ENCODE measurements at regions not wholly inside any gene's neighbourhood (a gene's known extent, or its start where the extent isn't known, plus 50 kb on each side); places are given as distances from the start of the nearest gene placed in this dataset.

DNA sequence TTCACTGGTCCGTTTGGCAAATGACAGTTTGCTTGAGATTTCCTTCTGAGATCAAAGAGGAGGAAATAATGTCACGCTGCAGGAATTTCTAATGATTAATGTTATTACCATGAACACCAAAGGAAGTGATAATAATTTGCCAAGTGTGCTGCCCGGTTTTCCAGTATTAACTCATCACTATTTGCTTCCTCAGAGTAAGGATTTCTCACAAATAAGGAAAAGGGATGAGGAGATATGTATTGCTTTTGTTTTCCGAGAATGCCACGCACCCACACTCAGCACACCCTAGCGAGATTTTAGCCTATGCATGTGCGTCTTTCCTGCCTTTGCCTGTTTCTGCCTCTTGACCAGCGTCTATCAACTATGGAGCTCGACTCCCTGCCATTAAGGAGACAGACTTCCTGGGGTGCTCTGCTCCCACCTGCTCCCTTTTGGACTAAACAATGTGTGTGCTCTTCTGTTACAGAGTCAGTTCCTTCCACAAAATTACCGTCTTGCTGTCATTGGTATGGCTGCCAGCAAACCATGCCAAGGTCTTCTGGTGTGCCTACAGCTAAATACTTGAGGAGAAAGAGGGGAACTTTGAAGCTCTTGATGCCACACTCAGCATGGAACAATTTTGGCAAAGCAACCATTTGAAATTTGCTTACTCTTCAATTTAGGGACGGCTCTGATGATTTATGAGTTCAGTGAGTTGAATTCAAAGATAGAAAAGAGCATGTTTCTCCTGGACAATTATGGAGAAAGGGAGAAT, 393.1 kb upstream of the ZFP42 start:
- Histone ChIP-seq H3K9ac (ENCODE audit: control insufficient read depth, extremely low read depth, insufficient read depth, low read length) (peak overlapping the region; percentile 28), H3K9me1 (ENCODE audit: control insufficient read depth, extremely low read depth, insufficient read depth, low read length) (no peaks in the 10 kb centered on the region), H3K4me3 (ENCODE audit: control insufficient read depth in 2 of 3, extremely low read depth in 1 of 3, insufficient read depth in 2 of 3, low read depth in 1 of 3, low read length in 3 of 3) (peak overlapping the region in 2 of 3 experiments; percentile 43 to 53), H3K36me3 (ENCODE audit: control insufficient read depth in 2 of 2, extremely low read depth in 1 of 2, insufficient read depth in 2 of 2, low read length in 2 of 2) (no peaks in the 10 kb centered on the region), H3K27me3 (ENCODE audit: control insufficient read depth, extremely low read depth, insufficient read depth, low read length) (no peaks in the 10 kb centered on the region), H3K4me1 (ENCODE audit: control insufficient read depth, extremely low read depth, insufficient read depth, low read length) (peaks cover 24% of the 10 kb centered on the region), H2AFZ (ENCODE audit: control insufficient read depth, low read length) (peak overlapping the region; percentile 90), H4K20me1 (ENCODE audit: control insufficient read depth, extremely low read depth, insufficient read depth, low read length) (no peaks in the 10 kb centered on the region), H3K79me2 (ENCODE audit: control insufficient read depth, insufficient read depth, low read length) (no peaks in the 10 kb centered on the region), H3K4me2 (ENCODE audit: control insufficient read depth, extremely low read depth, insufficient read depth, low read depth, low read length) (peak overlapping the region; percentile 81), H3K27ac (ENCODE audit: control insufficient read depth, insufficient read depth, low read length) (peak overlapping the region; percentile 66), H3K9me3 (ENCODE audit: control insufficient read depth, low read depth, low read length) (no peaks in the 10 kb centered on the region)
- FAIRE-seq (peak; percentile 73), DNase-seq (ENCODE audit: low read depth, low spot score) (no peak)
- TF ChIP-seq, protein P1, sequence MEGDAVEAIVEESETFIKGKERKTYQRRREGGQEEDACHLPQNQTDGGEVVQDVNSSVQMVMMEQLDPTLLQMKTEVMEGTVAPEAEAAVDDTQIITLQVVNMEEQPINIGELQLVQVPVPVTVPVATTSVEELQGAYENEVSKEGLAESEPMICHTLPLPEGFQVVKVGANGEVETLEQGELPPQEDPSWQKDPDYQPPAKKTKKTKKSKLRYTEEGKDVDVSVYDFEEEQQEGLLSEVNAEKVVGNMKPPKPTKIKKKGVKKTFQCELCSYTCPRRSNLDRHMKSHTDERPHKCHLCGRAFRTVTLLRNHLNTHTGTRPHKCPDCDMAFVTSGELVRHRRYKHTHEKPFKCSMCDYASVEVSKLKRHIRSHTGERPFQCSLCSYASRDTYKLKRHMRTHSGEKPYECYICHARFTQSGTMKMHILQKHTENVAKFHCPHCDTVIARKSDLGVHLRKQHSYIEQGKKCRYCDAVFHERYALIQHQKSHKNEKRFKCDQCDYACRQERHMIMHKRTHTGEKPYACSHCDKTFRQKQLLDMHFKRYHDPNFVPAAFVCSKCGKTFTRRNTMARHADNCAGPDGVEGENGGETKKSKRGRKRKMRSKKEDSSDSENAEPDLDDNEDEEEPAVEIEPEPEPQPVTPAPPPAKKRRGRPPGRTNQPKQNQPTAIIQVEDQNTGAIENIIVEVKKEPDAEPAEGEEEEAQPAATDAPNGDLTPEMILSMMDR (optimal IDR thresholded peaks at IDR 0.05 in 1 of 3, IDR thresholded peaks at IDR 0.05 in 1 of 3, conservative IDR thresholded peaks at IDR 0.05 in 1 of 3; ENCODE audit: extremely low read depth in 1 of 3, insufficient read depth in 2 of 3, low read length in 3 of 3): no peak
- TF ChIP-seq EZH2 (IDR thresholded peaks at IDR 0.05; ENCODE audit: low read length): no peak
- dilution Hi-C loops (cut with MboI; ENCODE audit: extremely low pct_ligation_motif_present, low sequenced_read_pairs): no loop called here

DNA sequence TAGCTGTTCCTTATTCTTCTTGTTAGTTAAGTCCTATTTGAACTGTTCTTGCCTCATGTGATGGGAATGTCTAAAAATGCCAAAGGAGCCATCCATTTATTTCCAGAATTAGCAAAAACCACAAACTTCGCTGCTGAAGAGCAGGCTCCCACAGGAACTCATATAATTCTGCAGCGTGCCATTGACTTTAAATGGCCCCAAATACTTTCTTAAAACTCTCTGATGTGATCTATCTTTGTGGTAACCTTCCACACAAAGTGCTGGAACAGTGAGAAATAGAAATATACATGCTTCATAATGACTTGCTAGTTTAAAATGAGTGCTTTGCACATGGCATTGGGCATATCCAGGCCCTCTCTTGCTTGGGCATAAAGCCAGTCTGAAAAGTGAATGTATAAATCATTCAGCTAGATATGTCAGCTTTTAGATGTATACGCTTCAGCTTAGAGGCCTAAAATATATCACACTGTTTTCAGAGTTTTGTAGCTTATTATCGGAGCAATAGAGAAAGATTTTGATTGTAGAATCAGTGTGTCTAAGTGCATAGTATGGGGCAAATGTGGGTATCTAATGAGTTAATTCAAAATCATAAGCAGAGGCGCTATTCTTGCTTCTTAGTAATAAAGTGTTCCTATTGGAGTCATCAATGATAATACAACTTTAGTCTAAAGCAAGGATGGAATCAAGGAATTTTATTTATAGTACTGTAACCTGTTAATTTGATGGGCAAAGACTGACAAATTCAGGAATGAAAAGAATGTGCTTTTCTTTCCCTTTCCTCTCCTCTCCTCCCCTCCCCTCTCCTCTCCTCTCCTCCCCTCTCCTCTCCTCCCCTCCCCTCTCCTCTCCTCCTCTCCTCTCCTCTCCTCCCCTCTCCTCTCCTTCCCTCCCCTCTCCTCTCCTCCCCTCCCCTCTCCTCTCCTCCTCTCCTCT, 392.2 kb upstream of the ZFP42 start:
- no peak overlapping the region for H3K9ac ChIP-seq (ENCODE audit: control insufficient read depth, extremely low read depth, insufficient read depth, low read length)
- no peaks in the 10 kb centered on the region for H3K79me2 ChIP-seq (ENCODE audit: control insufficient read depth, insufficient read depth, low read length)
- H3K4me2 ChIP-seq (ENCODE audit: control insufficient read depth, extremely low read depth, insufficient read depth, low read depth, low read length): peak overlapping the region; percentile 81
- no peak for FAIRE-seq
- H3K9me3 ChIP-seq (ENCODE audit: control insufficient read depth, low read depth, low read length): no peaks in the 10 kb centered on the region
- peaks cover 28% of the 10 kb centered on the region for H3K4me1 ChIP-seq (ENCODE audit: control insufficient read depth, extremely low read depth, insufficient read depth, low read length)
- dilution Hi-C loops (cut with MboI; ENCODE audit: extremely low pct_ligation_motif_present, low sequenced_read_pairs): no loop called here
- no peak for DNase-seq (ENCODE audit: low read depth, low spot score)
- no peak overlapping the region for H3K4me3 ChIP-seq (ENCODE audit: control insufficient read depth in 2 of 3, extremely low read depth in 1 of 3, insufficient read depth in 2 of 3, low read depth in 1 of 3, low read length in 3 of 3)
- H3K27ac ChIP-seq (ENCODE audit: control insufficient read depth, insufficient read depth, low read length): peak overlapping the region; percentile 66
- H3K36me3 ChIP-seq (ENCODE audit: control insufficient read depth in 2 of 2, extremely low read depth in 1 of 2, insufficient read depth in 2 of 2, low read length in 2 of 2): no peaks in the 10 kb centered on the region
- no peak for TF ChIP-seq EZH2 (IDR thresholded peaks at IDR 0.05; ENCODE audit: low read length)
- TF ChIP-seq, protein P1 (optimal IDR thresholded peaks at IDR 0.05 in 1 of 3, IDR thresholded peaks at IDR 0.05 in 1 of 3, conservative IDR thresholded peaks at IDR 0.05 in 1 of 3; ENCODE audit: extremely low read depth in 1 of 3, insufficient read depth in 2 of 3, low read length in 3 of 3): no peak
- H2AFZ ChIP-seq (ENCODE audit: control insufficient read depth, low read length): peak overlapping the region; percentile 90
- no peaks in the 10 kb centered on the region for H3K27me3 ChIP-seq (ENCODE audit: control insufficient read depth, extremely low read depth, insufficient read depth, low read length)
- H3K9me1 ChIP-seq (ENCODE audit: control insufficient read depth, extremely low read depth, insufficient read depth, low read length): no peaks in the 10 kb centered on the region
- H4K20me1 ChIP-seq (ENCODE audit: control insufficient read depth, extremely low read depth, insufficient read depth, low read length): no peaks in the 10 kb centered on the region
